Activated CD8-positive, alpha-beta memory T cell treated with anti-CD3 and anti-CD28 coated beads for 24 hours (primary cell): ENCODE measurements at regions not wholly inside any gene's neighbourhood (a gene's known extent, or its start where the extent isn't known, plus 50 kb on each side); places are given as distances from the start of the nearest gene placed in this dataset.

ENCODE experiments used
- DNase-seq: peaks from one replicate; pipeline ENCODE4 v3.0.0-alpha.2; 2020

DNA sequence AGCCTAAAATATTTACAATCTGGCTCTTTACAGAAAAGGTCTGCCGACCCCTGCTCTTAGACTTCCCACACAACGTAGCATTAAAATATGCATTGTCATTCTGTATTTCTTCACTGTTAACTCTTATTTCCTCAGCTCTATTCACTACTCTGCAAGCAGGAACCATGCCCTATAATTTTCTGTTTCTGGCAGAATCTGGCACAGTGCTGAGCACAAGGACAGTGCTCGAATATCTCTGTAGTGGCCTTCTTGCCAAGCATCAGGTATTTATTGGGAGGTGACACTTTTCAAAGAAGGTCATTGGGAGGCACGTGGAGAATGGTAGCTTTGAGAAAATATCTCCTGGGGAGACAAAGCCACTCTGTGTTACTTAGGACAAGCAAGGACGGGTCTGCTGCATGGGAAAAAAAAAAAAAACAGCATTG, 77.9 kb downstream of the PSMG1 start:
- DNase-seq, result no peak

DNA sequence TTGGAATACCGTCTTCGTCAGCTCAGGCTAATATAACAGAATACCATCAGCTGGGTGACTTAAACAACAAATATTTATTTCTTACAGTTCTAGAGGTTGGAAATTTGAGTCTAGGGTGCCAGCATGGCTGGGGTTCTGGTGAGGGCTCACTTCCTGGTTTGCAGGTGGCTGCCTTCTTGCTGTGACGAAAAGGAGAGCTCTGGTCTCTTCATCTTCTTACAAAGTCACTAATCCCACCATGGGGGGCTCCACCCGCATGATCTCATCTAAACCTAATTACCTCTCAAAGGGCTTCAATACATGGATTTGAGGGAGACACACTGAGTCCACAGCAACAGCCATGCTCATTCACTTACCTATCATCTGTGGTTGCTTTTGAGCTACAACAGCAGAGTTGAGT, 78.3 kb downstream of the PSMG1 start:
- DNase-seq, result no peak

DNA sequence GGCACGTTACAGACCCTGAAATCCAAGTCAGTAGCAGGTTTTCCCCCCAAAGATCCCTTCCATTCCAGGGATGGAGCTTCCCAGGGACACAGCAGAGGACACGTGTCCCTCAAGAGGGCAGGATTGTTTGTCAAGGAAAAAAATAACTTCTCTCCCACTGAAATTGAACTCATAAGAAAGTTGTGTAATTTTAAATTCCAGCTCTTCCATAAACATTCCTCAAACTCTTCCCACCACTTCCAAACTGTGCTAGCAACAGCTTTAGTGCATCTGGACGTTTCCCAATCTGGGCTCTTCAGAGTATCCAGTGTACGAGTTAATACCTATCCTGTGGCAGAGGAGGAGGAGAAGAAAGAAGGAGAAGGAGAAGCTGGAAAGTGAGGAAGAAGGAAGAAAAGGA, 79.6 kb downstream of the PSMG1 start:
- DNase-seq, result no peak

DNA sequence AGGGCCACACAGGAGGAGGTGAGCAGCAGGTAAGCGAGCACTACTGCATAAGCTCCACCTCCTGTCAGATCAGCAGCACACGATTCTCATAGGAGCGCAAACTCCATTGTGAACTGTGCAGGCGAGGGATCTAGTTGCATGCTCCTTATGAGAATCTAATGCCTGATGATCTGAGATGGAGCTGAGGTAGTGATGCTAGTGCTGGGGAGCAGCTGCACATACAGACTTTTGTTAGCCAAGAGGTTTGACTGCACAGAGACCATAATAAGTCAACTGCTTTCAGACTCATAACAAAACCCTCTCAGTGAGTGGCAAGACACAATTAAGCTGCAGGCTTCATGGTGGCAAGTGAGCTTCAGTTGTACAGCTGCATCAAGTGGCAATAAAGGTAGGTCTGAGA, 83.4 kb downstream of the PSMG1 start:
- no peak for DNase-seq

DNA sequence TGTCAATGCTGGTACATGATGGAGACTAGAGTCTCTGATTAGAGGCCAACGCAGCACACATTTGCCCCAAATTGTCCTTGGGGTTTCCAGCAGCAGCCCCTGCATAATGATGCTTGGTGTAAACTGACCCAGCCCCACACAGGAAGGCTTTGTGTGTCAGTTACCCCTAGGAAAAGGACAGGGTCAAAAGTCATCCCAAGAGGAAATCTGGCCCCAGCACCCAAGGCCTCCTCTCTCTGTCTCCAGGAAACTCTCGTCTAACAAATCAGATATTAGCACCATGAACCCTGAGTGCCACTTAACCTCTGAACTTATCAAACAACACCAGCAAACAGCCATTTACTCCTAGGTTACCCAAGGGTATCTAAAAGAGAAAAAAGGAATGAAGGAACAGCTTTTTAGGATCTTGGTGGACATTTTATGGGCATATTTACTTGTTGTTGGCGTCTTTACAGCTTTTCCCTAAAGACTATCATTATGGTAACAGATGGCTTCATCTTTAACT, 84.5 kb downstream of the PSMG1 start:
- DNase-seq, result no peak

DNA sequence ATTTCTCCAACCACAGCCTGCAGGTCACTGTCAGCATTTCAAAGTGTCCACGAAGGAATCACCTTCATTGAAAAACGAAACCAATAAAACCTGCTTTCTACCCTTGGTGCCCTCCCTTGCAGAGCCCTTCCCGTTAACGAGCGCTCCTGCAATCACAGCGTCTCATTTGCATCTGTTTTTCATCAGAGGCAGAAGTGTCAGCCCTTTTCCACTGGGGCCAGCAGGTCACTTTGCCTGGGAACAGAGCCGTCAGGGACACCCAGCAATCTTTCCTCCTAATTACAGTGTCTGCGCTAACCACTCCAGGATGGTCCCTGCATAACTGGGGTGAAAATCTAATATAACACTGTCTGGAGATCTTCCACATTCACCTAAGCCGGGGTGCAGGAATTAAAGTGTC, 85.3 kb downstream of the PSMG1 start:
- no peak for DNase-seq

DNA sequence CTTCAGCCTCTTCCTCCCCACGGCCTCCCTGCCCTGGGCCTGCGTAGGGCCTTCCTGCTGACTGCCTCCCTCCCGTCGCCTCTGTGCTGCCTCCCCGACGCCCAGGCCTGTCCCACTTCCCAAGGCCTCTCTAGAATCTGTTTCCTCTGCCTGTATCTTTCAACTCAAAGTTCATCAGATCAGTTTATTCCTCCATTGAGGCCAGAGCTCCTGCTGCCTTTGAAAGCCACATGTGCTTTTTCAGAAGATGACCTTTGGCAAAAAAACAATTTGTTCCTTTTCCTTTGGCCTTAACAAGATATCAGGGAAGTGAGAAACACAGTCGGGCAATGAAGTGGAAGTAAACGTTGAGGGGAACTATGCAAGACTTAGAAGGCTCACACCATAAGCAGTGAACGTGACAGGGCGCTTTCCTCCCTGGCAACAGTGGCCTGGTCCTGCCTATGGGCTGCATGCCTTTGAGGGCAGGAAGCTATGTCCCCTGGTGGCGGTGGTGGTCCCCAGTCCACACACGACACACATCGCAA, 85.9 kb downstream of the PSMG1 start:
- no peak for DNase-seq

DNA sequence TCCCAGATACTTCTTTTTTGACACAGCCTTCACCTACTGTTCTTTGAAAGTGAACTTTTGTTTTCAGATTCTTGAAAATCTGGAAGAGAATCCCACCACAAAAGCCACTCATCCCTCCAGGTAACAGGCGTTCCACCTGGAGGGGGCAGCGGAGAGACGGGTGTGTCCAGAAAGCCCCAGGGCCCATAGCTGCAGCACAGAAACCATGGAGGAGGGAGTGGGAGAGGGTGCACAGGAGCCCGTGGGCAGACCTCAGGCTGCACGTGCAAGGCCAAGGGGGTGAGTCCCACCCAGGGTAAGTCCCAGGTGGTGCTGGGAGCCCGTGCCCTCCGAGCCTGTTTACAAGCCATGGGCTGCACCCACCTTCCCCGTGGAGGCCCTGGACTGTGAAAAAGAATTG, 86.5 kb downstream of the PSMG1 start:
- no peak for DNase-seq

DNA sequence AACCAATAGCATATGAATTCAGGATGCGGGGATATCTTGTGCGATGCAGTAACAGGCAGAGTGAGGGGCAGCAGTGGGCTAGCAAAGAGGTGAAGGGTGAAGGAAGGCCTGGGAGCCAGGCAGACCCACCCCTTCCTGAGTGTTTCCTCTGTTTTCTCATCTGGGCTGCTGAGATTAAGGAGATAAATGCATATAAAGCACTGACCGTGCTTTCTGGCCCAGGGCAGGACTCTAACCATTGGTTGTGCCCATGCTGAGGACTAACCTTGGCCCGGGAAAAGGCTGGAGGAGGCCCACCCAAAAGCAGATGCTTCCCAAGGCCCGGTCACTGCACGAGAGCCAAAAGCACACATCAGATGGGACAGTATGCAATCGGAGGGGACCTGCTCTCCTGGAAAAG, 87.6 kb downstream of the PSMG1 start:
- DNase-seq, result no peak

DNA sequence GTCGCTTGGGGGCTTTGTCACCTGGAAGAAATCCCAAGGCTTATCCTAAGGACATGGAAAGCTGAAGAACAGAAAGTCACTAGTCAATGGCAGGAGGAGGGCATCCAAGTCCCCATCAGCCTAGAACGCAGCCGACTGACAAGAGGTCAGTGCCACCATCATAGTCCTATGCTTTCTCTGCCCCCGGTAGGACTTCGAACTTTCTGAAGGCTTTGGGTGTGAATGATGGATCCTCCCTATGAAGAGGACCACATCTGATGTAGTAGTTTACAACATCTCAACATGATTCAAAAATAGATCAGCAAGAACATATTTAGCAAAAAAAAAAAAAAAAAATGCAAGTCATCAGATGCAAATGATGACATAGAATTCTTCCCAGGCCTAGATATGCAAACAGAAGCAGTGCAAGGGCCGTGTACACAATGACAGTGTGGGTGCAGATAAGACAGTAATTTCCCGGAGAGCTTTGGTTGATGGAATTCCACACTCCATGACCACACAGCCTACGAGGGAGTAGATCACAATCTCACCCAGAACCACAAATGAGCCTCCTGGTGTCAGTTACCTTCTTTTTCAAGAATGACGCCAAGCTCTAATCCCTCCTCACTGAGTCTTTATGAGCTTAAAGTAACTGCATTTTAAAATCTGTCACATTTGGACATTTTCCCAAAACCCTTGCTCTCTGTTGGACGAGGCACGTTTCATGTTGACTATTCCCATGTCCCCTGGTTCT, 88.2 kb downstream of the PSMG1 start:
- DNase-seq, result no peak

DNA sequence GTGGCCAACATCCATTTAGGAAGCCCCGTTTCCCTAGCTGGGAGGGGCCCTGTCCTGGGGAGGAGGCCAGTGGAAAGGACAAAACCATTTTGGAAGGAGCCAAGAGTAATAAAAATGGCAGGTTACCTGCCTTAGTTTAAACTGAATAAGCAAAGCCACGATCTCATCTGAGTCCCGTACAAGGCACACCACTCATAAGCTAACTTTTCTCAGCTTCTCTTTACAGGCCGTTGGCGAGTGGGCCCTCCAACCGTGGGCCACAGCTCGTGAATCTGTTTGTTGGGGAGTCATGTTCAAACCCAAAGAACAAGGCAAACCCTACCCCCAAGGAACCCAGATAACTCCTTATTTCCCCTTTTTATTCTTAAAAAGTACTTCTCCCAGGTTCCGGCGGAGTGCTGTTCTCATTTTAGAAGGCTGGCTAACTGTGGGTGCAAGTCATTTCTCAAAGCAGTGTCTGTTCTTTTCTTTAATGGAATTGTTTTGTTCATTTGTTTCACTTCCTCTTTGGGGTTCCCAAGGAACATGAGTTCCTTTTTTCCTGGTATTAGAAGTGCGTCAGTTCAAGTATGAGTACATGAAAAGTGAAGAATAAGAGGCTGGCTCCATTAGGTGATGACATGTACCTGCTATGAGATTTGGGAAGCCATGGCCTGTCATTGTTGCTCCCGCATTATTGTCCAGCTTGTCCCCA, 89.0 kb downstream of the PSMG1 start:
- no peak for DNase-seq

DNA sequence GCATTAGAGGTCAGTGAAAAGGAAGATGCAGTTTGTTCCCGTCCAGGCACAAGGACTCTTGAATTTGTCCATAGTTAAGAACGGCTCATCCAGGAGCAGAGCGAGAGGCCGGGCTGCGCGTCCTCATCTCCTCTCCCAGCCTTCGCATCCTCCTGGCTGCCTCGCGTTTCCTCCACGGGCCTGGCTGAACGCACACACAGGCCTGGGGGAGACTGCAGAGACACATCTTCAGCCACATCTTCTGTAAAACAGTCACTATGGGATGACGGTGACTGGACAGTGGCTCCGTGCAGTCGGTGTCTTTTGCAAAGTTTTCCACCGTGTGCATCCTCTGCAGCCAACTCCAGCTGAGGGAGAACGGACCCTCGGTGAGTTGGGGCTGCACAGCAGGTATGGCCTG, 89.7 kb downstream of the PSMG1 start:
- DNase-seq, result peak; percentile 32

DNA sequence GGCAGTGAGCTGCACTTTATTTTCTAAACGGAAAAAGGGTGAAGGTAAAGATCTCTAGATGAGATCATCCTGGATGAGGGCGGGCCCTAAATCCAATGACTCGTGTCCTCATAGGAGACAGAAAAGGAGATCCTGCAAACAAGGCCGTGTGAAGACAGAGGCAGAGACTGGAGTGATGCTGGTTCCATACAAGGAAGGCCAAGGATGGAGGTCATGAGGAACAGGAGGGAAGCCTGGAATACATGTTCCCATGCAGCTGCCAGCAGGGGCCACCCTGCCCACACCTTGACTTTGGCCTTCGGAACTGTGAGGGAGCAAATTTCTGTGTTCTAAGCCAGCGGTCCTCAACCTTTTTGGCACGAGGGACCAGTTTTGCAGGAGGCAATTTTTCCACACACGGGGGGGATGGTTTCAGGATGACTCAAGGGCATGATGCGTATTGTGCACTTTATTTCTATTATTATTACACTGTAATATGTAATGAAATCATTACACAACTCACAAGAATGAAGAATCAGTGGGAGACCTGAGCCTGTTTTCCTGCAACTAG, 94.3 kb downstream of the PSMG1 start:
- DNase-seq, result no peak

DNA sequence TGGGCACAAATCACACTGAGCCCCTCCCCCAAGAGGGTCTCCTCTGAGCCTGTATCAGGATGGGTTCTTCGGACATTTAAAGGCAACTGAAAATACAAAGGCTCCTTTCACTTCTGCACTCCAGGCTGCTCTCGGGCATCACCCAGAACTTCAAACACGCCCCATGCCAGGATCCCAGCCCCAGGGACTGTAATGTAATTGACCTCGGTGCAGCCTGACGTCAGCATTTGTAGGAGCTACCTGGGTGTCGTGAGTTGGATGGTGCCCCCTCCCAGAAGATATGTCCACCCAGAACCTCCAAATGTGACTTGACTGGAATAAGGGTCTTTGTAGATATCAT, 95.2 kb downstream of the PSMG1 start:
- no peak for DNase-seq

DNA sequence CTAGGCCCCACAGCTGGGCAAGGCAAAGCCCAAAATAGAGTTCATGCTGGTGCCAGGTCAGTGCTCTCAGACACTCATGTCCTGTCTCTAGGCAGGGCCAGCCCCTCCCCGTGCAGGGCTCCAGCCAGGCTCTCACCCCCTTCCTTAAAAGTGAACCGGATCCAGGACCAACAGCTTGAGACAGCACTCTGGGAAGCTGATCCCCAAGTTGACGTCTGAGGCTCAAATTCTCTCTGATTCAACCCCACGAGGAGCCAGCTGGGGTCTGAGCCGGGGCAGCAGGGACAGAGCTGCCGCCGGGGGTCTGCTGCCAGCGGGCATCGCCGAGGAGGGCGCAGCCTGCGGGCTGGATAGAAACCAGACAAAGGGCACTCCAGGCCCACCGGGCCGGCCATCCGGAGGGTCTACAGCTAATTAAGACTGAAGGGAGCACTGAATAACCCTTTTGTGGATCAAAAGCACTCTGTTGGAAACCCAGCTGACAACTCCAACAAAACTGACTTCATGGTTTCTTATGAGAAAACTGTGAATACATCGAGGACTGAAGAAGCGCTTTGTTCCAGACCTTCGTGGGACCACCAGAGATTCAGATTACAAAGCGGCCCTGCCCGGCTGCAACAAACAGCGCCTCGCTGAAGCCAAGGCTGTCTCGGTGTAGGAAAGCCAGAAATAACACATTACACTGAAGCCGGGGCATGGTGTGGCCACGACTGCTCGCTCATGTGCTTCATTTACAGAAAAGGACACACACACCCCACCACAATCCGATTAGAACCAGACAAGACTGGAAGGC, 95.8 kb downstream of the PSMG1 start:
- DNase-seq, result no peak

DNA sequence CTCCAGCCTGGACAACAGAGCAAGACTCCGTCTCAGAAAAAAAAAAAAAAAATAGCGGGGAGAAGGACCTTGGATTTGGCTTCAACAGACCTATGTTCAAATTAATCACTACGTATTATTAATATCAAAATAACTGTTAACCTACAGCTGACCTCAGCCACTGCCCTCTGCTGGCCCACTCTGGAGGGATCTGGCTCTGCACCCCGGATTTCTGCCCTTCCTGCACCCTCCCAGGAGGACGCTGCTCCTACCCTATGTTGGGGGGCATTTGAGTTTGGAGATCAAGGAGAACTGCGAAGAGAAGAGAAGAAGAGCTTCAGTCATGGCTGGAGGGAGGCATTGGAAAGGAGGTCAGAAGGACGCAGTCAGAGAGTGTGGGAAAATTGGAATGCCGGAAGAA, 96.7 kb downstream of the PSMG1 start:
- DNase-seq, result no peak

DNA sequence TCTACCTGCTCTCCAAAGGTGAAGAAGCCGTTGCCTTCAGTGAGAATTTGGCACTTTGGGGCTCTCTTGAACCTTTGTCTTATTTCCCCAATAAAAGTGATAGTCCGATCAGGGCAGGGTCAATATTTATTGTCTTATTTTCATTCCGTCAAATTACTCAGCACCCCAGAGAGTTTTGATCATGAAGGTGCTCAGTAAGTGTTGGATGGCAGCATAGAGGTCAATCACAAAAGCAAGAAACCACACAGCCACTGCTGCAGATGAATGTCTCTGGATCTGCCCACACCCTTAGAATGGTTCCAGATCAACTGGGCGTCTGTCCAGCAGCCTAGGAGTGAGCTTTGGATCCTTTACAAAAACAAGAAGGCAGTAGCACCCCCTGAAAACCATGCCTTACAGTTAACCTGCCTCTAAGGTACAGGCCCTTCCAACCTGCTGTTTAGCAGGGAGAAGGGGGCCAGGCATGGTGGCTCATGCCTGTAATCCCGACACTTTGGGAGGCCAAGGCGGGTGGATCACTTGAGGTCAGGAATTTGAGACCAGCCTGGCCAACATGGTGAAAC, 97.3 kb downstream of the PSMG1 start:
- no peak for DNase-seq

DNA sequence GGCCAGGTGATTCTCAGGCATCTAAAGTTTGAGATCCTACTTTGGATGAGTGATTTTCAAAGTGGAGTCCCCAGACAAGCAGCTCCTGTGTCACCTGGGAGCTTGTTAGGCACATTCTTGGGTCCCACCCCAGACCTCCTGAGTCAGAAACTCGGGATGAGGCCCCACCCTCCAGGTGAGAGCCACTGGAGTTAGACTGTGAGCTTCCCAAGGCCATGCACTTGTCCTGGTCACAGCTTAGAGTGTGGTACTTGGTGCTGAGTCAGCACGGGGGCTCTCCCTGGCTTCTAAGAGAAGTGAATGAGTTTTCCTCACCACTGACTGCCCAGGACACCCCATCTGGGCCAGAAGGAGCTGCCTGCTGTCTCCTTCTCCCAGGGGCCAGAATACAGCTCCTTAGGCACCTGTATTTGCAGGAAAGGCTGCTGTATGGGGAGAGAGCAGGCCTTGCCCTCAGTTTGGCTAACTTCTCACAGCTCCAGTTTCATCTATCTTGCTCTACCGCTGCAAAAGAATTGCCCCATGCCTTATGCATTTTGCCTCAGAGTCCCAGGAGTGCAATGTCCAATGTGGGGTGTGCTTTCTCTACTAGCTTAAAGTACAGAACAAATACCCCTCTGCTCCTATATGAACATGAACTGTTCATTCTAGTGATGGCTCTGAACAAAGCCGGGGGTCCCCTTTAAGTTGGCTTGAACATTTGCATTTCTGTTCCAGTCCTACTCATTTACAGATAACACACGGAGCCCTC, 98.1 kb downstream of the PSMG1 start:
- DNase-seq, result no peak

DNA sequence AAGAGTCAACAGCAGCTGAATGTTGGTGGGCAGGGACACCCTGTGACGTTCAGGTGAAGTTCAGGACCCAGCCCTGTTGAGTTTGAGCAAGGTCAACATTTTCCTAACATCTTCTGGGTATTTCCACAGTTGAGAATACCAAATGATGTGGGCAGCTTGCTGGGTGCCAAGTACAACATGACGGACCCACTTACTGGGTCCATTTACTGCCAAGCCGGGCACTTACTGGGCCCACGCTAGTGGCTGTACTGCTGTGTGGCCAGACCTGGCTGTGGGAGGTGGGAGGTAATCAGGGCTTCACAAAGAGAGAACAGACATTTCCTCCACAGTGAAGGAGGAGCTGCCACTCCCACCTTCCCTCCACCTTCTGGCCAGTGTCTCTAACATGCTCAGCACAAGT, 99.2 kb downstream of the PSMG1 start:
- no peak for DNase-seq

DNA sequence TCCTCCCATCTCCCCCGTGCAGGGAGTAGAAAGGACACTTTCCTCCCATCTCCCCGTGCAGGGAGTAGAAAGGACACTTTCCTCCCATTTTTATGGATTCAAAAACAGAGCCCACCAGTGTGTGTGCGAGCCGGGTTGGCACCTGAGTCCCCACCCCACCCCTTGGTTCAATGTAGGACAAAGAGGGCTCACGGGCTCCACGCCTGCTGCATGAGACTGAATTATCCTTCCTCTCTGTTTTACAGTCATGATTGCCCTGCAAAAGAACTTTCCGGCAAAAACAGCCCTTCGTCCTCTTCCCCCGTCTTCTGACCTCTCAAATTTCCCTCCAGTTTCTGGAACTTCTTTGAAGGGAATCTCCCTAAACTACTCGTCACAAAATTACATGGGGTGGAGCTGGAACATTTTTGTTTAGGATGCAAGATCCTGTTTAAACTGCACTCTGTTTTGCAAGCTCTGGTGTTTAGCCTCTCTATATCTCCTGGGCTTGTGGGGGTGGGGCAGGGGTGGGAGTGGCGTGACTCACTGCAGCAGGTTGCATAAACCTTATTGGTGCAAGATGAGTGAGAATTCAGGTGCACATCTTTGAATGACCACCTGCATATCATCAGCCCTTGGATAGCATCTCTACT, 99.8 kb downstream of the PSMG1 start:
- DNase-seq, result no peak

DNA sequence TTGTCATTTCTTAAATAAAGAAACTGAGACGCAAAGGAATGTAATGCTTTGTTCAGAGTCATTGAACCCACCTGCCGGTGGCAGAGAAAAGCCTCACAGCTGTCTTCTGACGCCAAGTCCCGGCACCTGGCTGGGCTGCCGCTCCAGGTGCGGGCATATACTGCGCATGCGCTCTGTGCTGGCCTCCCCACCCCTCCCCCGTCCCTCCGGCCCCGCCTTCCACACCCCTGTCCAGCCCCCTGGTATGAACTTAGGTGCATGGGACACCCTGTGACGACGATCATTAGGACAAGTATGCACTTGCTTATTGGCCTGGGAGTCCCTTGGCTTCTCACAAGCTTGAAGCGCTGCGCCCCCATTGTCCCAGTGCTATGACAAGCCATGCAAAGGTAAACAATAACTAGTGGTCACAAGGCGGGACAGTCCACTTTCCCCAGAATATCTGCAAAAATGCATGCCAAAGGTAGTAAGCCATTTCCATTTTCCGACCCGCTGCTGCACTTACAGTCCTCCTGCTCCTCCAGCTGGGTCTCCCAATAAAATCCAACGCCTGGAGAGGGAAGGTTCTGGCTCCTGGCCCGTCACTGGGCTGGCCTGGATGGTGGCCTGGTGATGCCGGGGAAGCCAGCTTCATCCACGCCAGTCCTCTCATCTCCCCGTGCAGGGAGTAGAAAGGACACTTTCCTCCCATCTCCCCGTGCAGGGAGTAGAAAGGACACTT, 100.4 kb downstream of the PSMG1 start:
- DNase-seq, result no peak
